Ascending aorta (tissue), 2 donors: ENCODE measurements at regions not wholly inside any gene's neighbourhood (a gene's known extent, or its start where the extent isn't known, plus 50 kb on each side); places are given as distances from the start of the nearest gene placed in this dataset.

ENCODE experiments used
- DNase-seq, 2 donors: peaks; one replicate each; pipeline ENCODE4 v3.0.0-alpha.2; 2019; ENCODE audit warnings: low spot score in 2 of 2
- H3K27ac ChIP-seq, 2 donors: fragments of 200-600 bp; sonication (generic); one replicate each; pipeline ENCODE4 v1.5.1; 2016 to 2017; ENCODE audit warnings: mild to moderate bottlenecking in 1 of 2
- H3K27me3 ChIP-seq: fragments of 200-600 bp; sonication (generic); one replicate; pipeline ENCODE4 v1.5.1; 2017
- H3K36me3 ChIP-seq, 2 donors: fragments of 200-600 bp; sonication (generic); one replicate each; pipeline ENCODE4 v1.5.1; 2016
- H3K4me1 ChIP-seq, 2 donors: fragments of 200-600 bp; sonication (generic); one replicate each; pipeline ENCODE4 v1.5.1; 2016 to 2017; ENCODE audit warnings: mild to moderate bottlenecking in 1 of 2
- H3K4me3 ChIP-seq, 2 donors: fragments of 200-600 bp; sonication (generic); one replicate each; pipeline ENCODE4 v1.5.1; 2016 to 2017; ENCODE audit warnings: mild to moderate bottlenecking in 1 of 2
- H3K9me3 ChIP-seq, 2 donors: fragments of 200-600 bp; sonication (generic); one replicate each; pipeline ENCODE4 v1.5.1; 2016
- intact Hi-C: fragments of 100-400 bp; cut with DNase I; formaldehyde crosslinking; loops from one replicate; pipeline ENCODE4 v1.15.1; 2023
- TF ChIP-seq, protein P1 (sequence below), 3 experiments: fragments of 200-600 bp in 2 of 3; fragments of 450-650 bp in 1 of 3; sonication (generic) in 2 of 3; IDR thresholded peaks; one replicate each; pipeline ENCODE4 v1.5.1; 2016 to 2019; ENCODE audit warnings: antibody characterized with exemption in 3 of 3, mild to moderate bottlenecking in 1 of 3, moderate library complexity in 1 of 3

DNA sequence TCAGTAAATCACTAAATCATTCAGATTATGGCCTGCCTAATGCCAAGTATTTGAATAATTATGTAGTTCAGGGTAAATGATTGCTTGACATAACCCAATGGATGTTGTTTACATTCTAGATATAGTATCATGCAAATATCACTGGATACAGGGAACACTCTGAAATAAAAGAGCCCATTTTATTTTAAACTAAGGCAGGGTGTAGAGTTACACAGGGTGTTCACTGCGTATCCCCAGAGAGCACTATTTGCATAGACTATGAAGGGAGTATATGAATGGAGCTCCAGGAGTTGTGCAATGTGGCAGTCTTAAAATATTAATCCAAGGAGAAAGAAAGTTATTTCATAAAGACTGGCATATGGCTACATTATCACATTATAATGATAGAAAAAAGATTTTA lies 701.1 kb upstream of the KLHL29 start:
- Histone ChIP-seq H3K27ac (no peak overlapping the region), H3K27me3 (no peaks in the 10 kb centered on the region), H3K36me3 (no peaks in the 10 kb centered on the region), H3K4me1 (no peaks in the 10 kb centered on the region), H3K4me3 (no peak overlapping the region), H3K9me3 (no peaks in the 10 kb centered on the region)
- no peak for DNase-seq
- TF ChIP-seq, protein P1, sequence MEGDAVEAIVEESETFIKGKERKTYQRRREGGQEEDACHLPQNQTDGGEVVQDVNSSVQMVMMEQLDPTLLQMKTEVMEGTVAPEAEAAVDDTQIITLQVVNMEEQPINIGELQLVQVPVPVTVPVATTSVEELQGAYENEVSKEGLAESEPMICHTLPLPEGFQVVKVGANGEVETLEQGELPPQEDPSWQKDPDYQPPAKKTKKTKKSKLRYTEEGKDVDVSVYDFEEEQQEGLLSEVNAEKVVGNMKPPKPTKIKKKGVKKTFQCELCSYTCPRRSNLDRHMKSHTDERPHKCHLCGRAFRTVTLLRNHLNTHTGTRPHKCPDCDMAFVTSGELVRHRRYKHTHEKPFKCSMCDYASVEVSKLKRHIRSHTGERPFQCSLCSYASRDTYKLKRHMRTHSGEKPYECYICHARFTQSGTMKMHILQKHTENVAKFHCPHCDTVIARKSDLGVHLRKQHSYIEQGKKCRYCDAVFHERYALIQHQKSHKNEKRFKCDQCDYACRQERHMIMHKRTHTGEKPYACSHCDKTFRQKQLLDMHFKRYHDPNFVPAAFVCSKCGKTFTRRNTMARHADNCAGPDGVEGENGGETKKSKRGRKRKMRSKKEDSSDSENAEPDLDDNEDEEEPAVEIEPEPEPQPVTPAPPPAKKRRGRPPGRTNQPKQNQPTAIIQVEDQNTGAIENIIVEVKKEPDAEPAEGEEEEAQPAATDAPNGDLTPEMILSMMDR (IDR thresholded peaks at IDR 0.05), result no peak
- intact Hi-C loops, result no loop called here

DNA sequence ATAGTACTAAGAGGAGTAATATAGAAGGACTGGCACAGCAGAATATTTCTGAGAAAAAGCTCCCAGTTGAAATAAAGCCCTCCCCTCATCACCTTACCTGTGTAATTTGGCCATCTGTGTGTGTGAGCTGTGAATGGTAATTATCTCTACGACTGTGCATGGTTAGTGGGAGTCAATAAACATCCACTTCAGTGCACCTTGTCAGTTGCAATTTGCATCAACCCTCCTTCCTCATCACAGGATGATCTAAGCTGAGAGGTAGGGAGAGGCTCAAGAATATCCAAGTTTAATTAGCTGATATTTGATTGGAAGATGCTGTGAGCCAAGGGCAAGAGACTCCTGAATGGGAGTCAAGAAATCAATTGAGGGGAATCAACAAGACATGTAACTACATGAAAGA lies 694.9 kb upstream of the KLHL29 start:
- Histone ChIP-seq H3K9me3 (no peaks in the 10 kb centered on the region), H3K4me1 (no peaks in the 10 kb centered on the region), H3K27ac (no peak overlapping the region), H3K4me3 (no peak overlapping the region), H3K36me3 (no peaks in the 10 kb centered on the region), H3K27me3 (no peaks in the 10 kb centered on the region)
- intact Hi-C loops, result no loop called here
- no peak for DNase-seq
- TF ChIP-seq, protein P1 (IDR thresholded peaks at IDR 0.05), result no peak

DNA sequence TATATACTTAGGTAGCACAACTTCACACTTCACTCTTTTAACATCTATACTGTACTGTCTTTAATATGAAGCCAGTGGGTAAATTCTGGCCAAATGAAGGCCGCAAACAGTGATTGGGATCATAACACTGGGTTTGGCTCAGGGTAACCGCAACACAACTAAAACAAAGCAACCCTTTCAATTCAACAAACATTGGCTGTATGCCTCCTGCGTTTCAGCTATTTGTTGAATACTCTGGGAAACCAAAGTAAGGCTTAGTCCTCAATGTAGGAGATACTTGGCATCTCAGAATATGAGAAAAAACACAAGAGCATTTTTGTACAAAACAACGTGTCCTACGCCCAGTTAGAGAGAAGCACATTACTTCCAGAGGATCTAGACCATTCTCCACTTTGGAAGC lies 693.3 kb upstream of the KLHL29 start:
- TF ChIP-seq, protein P1 (IDR thresholded peaks at IDR 0.05), result no peak
- Histone ChIP-seq H3K27ac (no peak overlapping the region), H3K36me3 (no peaks in the 10 kb centered on the region), H3K9me3 (no peaks in the 10 kb centered on the region), H3K27me3 (no peaks in the 10 kb centered on the region), H3K4me1 (no peaks in the 10 kb centered on the region), H3K4me3 (no peak overlapping the region)
- no peak for DNase-seq
- intact Hi-C loops, result no loop called here

DNA sequence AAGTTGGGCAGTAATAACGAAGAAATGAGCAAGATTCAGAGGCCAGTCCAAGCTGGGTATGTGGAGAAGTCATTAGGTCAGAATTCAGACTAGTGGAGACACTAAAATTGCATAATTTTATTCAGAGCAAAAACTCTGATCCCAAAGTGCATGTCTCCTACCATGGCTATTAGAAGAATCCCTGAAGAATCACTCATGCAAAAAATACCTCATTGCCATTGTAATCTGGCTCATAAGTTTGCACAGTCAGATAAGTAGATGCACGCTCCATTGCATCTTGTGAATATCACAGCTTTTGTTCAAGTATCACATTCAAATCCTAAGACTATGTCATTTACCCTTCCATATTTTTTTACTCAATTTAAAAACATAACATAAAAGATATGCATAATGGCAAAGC lies 692.2 kb upstream of the KLHL29 start:
- Histone ChIP-seq H3K36me3 (no peaks in the 10 kb centered on the region), H3K27me3 (no peaks in the 10 kb centered on the region), H3K27ac (no peak overlapping the region), H3K4me3 (no peak overlapping the region), H3K9me3 (no peaks in the 10 kb centered on the region), H3K4me1 (no peaks in the 10 kb centered on the region)
- TF ChIP-seq, protein P1 (IDR thresholded peaks at IDR 0.05), result no peak
- intact Hi-C loops, result no loop called here
- DNase-seq, result no peak

DNA sequence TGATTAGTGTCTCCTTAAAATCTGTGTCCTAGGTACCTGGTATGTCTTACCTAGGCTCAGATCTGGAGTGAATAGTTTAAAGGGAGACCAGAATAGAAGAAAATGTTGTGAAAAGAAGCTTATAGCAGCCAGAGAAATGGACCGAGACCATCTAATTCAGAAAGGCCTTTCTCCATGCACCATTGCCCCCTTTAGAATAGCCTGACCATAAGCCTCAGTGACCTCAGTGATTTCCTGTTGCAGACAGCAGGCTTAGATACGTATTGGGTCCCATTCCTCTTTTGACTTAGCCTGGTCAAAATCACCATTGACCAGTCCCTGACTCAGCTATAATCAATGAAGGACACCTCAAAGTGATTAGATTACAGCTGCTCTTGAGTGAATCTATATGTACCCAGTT lies 690.7 kb upstream of the KLHL29 start:
- intact Hi-C loops, result no loop called here
- H3K4me3 ChIP-seq, result no peak overlapping the region
- no peak overlapping the region for H3K27ac ChIP-seq
- H3K27me3 ChIP-seq, result no peaks in the 10 kb centered on the region
- DNase-seq, result no peak
- H3K9me3 ChIP-seq, result no peaks in the 10 kb centered on the region
- no peaks in the 10 kb centered on the region for H3K36me3 ChIP-seq
- no peaks in the 10 kb centered on the region for H3K4me1 ChIP-seq
- TF ChIP-seq, protein P1 (IDR thresholded peaks at IDR 0.05), result no peak

DNA sequence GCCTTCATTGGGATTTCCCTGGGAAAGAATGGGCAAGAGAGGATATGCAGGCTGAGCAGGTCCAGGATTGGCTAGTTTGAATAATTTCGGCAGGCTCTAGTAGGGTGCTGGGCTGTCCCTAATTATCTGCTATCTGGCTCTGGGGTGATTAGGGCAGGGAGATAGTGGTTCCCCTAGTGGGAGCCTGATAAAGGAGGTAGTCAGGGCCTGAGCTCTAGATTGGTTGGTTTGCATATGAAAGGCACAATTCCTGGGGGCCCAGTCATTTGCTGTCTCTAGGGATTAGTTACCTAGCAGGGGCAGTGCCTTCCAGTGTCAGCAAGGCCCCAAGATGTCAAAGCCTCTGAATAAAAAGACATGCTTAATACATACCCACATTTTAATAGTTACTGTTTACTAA lies 690.1 kb upstream of the KLHL29 start:
- H3K9me3 ChIP-seq, result no peaks in the 10 kb centered on the region
- TF ChIP-seq, protein P1 (IDR thresholded peaks at IDR 0.05), result no peak
- DNase-seq, result no peak
- H3K27me3 ChIP-seq, result no peaks in the 10 kb centered on the region
- H3K4me1 ChIP-seq, result no peaks in the 10 kb centered on the region
- intact Hi-C loops, result no loop called here
- H3K36me3 ChIP-seq, result no peaks in the 10 kb centered on the region
- no peak overlapping the region for H3K27ac ChIP-seq
- H3K4me3 ChIP-seq, result no peak overlapping the region
